ENCODE measurements at regions not wholly inside any gene's neighbourhood (a gene's known extent, or its start where the extent isn't known, plus 50 kb on each side); places are given as distances from the start of the nearest gene placed in this dataset.

DNA sequence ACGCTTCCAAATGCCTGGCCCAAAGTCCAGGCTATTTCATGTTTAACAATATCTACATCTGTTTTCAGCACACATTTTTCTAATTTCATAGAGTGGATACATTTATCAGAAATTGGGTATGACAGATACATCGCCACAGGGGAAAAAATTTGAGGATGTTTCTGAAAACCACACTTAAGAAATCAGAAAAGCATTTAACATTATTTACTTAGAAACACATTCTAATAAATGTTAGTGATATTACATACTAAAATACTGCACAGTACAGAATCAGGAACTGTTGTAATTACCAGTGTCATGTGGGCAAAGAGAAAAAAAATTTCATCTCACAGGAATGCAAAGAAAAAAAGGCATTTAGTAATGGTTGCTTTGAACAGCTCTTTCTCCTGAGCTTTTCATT is 310.5 kb upstream of the KIF2A start:
- H3K27ac Mint-ChIP-seq: no peak overlapping the region
- DNase-seq: no peak
- H3K36me3 Mint-ChIP-seq (ENCODE audit: low read depth): no peaks in the 10 kb centered on the region
- H3K36me3 ChIP-seq (ENCODE audit: control insufficient read depth, insufficient read depth, low read length): no peaks in the 10 kb centered on the region
- H3K27me3 ChIP-seq (ENCODE audit: control insufficient read depth, insufficient read depth, low read length, poor library complexity, severe bottlenecking): no peaks in the 10 kb centered on the region
- H3K4me1 Mint-ChIP-seq: peaks cover 22% of the 10 kb centered on the region
- H3K4me3 Mint-ChIP-seq: no peak overlapping the region
- WGBS, 2 experiments (ENCODE audit: insufficient coverage in 1 of 2, insufficient read length in 1 of 2): 95% methylated on average over 2 of the region's 2 CpGs; no CpG with 5 or more reads in 1 of the 2 experiments
- TF ChIP-seq, protein P1, sequence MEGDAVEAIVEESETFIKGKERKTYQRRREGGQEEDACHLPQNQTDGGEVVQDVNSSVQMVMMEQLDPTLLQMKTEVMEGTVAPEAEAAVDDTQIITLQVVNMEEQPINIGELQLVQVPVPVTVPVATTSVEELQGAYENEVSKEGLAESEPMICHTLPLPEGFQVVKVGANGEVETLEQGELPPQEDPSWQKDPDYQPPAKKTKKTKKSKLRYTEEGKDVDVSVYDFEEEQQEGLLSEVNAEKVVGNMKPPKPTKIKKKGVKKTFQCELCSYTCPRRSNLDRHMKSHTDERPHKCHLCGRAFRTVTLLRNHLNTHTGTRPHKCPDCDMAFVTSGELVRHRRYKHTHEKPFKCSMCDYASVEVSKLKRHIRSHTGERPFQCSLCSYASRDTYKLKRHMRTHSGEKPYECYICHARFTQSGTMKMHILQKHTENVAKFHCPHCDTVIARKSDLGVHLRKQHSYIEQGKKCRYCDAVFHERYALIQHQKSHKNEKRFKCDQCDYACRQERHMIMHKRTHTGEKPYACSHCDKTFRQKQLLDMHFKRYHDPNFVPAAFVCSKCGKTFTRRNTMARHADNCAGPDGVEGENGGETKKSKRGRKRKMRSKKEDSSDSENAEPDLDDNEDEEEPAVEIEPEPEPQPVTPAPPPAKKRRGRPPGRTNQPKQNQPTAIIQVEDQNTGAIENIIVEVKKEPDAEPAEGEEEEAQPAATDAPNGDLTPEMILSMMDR (conservative IDR thresholded peaks at IDR 0.05): no peak
- H3K27me3 Mint-ChIP-seq (ENCODE audit: insufficient read depth): no peaks in the 10 kb centered on the region
- no peak overlapping the region for H3K9ac ChIP-seq (ENCODE audit: extremely low read depth, low read length, poor library complexity, severe bottlenecking)
- H3K4me3 ChIP-seq (ENCODE audit: low read length): no peak overlapping the region
- peaks cover 16% of the 10 kb centered on the region for H3K4me1 ChIP-seq (ENCODE audit: control insufficient read depth, insufficient read depth, low read length)
- no peak overlapping the region for H3K27ac ChIP-seq (ENCODE audit: low read depth, low read length)
- H3K9me3 Mint-ChIP-seq: no peaks in the 10 kb centered on the region
- no peaks in the 10 kb centered on the region for H3K9me3 ChIP-seq (ENCODE audit: control insufficient read depth, low read length)

DNA sequence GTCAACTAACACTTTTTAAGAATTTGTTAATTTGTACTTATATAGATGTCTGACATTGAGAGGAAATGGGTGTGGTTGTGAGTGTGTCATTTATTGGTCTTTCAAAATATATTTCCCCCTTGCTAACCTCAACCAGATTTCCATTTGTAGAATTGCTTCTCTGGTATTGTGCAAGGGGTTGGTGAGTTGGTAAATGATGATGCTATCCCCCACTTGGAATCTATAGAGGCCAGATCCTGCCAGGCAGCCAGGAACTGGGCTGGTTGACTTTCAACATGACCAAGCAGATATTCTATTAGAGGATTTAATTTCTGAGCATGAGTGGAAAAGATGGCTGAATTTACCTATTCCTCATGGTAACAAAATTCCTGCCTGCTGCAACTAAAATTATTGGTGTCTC is 306.6 kb upstream of the KIF2A start:
- Mint-ChIP-seq H3K27me3 (ENCODE audit: insufficient read depth) (no peaks in the 10 kb centered on the region), H3K36me3 (ENCODE audit: low read depth) (no peaks in the 10 kb centered on the region), H3K27ac (no peak overlapping the region), H3K4me1 (peaks cover 10% of the 10 kb centered on the region), H3K9me3 (no peaks in the 10 kb centered on the region), H3K4me3 (no peak overlapping the region)
- H3K27ac ChIP-seq (ENCODE audit: low read depth, low read length): no peak overlapping the region
- TF ChIP-seq, protein P1 (conservative IDR thresholded peaks at IDR 0.05): no peak
- no peaks in the 10 kb centered on the region for H3K27me3 ChIP-seq (ENCODE audit: control insufficient read depth, insufficient read depth, low read length, poor library complexity, severe bottlenecking)
- H3K36me3 ChIP-seq (ENCODE audit: control insufficient read depth, insufficient read depth, low read length): no peaks in the 10 kb centered on the region
- H3K9me3 ChIP-seq (ENCODE audit: control insufficient read depth, low read length): no peaks in the 10 kb centered on the region
- H3K9ac ChIP-seq (ENCODE audit: extremely low read depth, low read length, poor library complexity, severe bottlenecking): no peak overlapping the region
- H3K4me1 ChIP-seq (ENCODE audit: control insufficient read depth, insufficient read depth, low read length): peaks cover 7% of the 10 kb centered on the region
- DNase-seq: no peak
- H3K4me3 ChIP-seq (ENCODE audit: low read length): no peak overlapping the region

DNA sequence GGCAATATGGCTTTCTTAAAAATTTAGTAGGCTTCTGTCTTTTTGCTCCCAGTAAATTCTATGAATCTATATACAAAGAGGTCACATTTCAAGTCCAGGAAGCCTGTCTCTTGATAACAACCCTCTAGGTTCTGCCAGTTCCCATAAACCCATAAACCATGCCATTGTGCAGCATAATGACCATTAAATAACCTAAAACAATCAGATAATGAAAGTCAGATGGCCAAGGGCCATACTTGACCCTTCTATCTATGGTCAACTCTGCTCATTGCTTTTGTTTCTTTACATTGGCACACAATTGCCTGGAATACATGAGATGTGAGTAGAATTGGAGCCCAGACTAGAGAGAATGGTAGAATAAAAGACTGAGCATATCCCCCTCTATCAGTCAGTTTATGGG is 305.4 kb upstream of the KIF2A start:
- Histone ChIP-seq H3K27me3 (ENCODE audit: control insufficient read depth, insufficient read depth, low read length, poor library complexity, severe bottlenecking) (no peaks in the 10 kb centered on the region), H3K4me3 (ENCODE audit: low read length) (no peak overlapping the region), H3K9me3 (ENCODE audit: control insufficient read depth, low read length) (no peaks in the 10 kb centered on the region), H3K36me3 (ENCODE audit: control insufficient read depth, insufficient read depth, low read length) (no peaks in the 10 kb centered on the region), H3K9ac (ENCODE audit: extremely low read depth, low read length, poor library complexity, severe bottlenecking) (no peak overlapping the region), H3K27ac (ENCODE audit: low read depth, low read length) (no peak overlapping the region), H3K4me1 (ENCODE audit: control insufficient read depth, insufficient read depth, low read length) (peaks cover 7% of the 10 kb centered on the region)
- Mint-ChIP-seq H3K4me1 (peaks cover 10% of the 10 kb centered on the region), H3K27ac (no peak overlapping the region), H3K9me3 (no peaks in the 10 kb centered on the region), H3K4me3 (no peak overlapping the region), H3K36me3 (ENCODE audit: low read depth) (no peaks in the 10 kb centered on the region), H3K27me3 (ENCODE audit: insufficient read depth) (no peaks in the 10 kb centered on the region)
- TF ChIP-seq, protein P1 (conservative IDR thresholded peaks at IDR 0.05): no peak
- DNase-seq: no peak
